A549 (cell line): ENCODE measurements at regions not wholly inside any gene's neighbourhood (a gene's known extent, or its start where the extent isn't known, plus 50 kb on each side); places are given as distances from the start of the nearest gene placed in this dataset.

Source experiments
- ATAC-seq, 2 experiments: fragments of 200-7000 bp in 1 of 2; fragments of >200 bp in 1 of 2; cut with Nextera tagmentation in 1 of 2; cut with Tn5 transposase in 1 of 2; 3 replicates each; pipeline versions ENCODE4 v1.8.0 to v1.9.1; 2018 to 2020; ENCODE audit warnings: mild to moderate bottlenecking in 1 of 2, moderate library complexity in 1 of 2
- CTCF ChIA-PET: fragments of 300-600 bp; sonication (Branson Sonifier 250); formaldehyde crosslinking; extraction: SDS; loops from one replicate; lab custom pipeline; 2021; ENCODE audit warnings: antibody characterized with exemption, inconsistent platforms; lab: Yijun Ruan, JAX
- POLR2A ChIA-PET: fragments of 350-600 bp; formaldehyde crosslinking; extraction: SDS; loops from one replicate; lab custom pipeline; 2021; ENCODE audit warnings: antibody characterized with exemption, inconsistent platforms; lab: Yijun Ruan, JAX
- DNase-seq, 2 experiments: peaks; one replicate each; pipeline versions ENCODE4 v3.0.0 to v3.0.0-alpha.2; 2011 to 2016; ENCODE audit warnings: low read depth in 1 of 2, low spot score in 1 of 2
- FAIRE-seq: peaks from 2 replicates; lab custom pipeline; 2011; peaks lifted over from hg19 to GRCh38; lab: Jason Lieb, UNC
- H3K27ac ChIP-seq, 2 experiments: fragments of >200 bp; sonication (Bioruptor Twin); formaldehyde crosslinking; 3 replicates each; pipeline ENCODE4 v1.5.1; 2016 to 2017
- H3K4me1 ChIP-seq: fragments of >200 bp; sonication (Bioruptor Twin); formaldehyde crosslinking; 3 replicates; pipeline ENCODE4 v1.6.1; 2016
- H3K4me2 ChIP-seq: fragments of >200 bp; sonication (Bioruptor Twin); formaldehyde crosslinking; 3 replicates; pipeline ENCODE4 v1.6.1; 2016
- H3K4me3 ChIP-seq: fragments of >200 bp; sonication (Bioruptor Twin); formaldehyde crosslinking; 3 replicates; pipeline ENCODE4 v1.5.1; 2016
- H3K9me3 ChIP-seq: fragments of >200 bp; sonication (Bioruptor Twin); formaldehyde crosslinking; 3 replicates; pipeline ENCODE4 v1.6.1; 2016
- BHLHE40 ChIP-seq: IDR thresholded peaks from 2 replicates; pipeline ENCODE4 v1.6.1; 2012; ENCODE audit warnings: low read depth, low read length, inconsistent platforms
- CEBPB ChIP-seq, 2 experiments: fragments of >200 bp in 1 of 2; sonication (Bioruptor Twin) in 1 of 2; formaldehyde crosslinking in 1 of 2; IDR thresholded peaks; 2 replicates each; pipeline ENCODE4 v1.6.1; 2012 to 2016
- CHD4 ChIP-seq: fragments of 200-600 bp; sonication (generic); IDR thresholded peaks from 2 replicates; pipeline ENCODE4 v1.6.1; 2016; ENCODE audit warnings: antibody characterized with exemption, mild to moderate bottlenecking, borderline replicate concordance
- EHF ChIP-seq: fragments of 250-450 bp; sonication (Bioruptor Pico); IDR thresholded peaks from 2 replicates; pipeline ENCODE4 v1.5.0; 2020; ENCODE audit warnings: mild to moderate bottlenecking
- EHMT2 ChIP-seq: fragments of 200-600 bp; sonication (generic); IDR thresholded peaks from 2 replicates; pipeline ENCODE4 v1.6.1; 2016; ENCODE audit warnings: antibody characterized with exemption, low read depth, mild to moderate bottlenecking, moderate library complexity
- ESRRA ChIP-seq: fragments of 150-350 bp; IDR thresholded peaks from 2 replicates; pipeline ENCODE4 v1.6.1; 2014; ENCODE audit warnings: mild to moderate bottlenecking, low read length, borderline replicate concordance
- HDAC2 ChIP-seq: fragments of 200-600 bp; sonication (generic); IDR thresholded peaks from 2 replicates; pipeline ENCODE4 v1.6.1; 2016
- HEYL ChIP-seq: fragments of 250-450 bp; sonication (Bioruptor Pico); IDR thresholded peaks from 2 replicates; pipeline ENCODE4 v1.8.0; 2021; ENCODE audit warnings: mild to moderate bottlenecking, moderate library complexity
- HMGXB4 ChIP-seq: fragments of 250-450 bp; sonication (Bioruptor Pico); IDR thresholded peaks from 2 replicates; pipeline ENCODE4 v1.5.0; 2021; ENCODE audit warnings: mild to moderate bottlenecking, moderate library complexity, borderline replicate concordance
- HOXB13 ChIP-seq: fragments of 250-450 bp; sonication (Bioruptor Pico); IDR thresholded peaks from 2 replicates; pipeline ENCODE4 v1.5.0; 2020; ENCODE audit warnings: low read depth, mild to moderate bottlenecking, moderate library complexity
- HOXB5 ChIP-seq: fragments of 250-450 bp; sonication (Bioruptor Pico); IDR thresholded peaks from 2 replicates; pipeline ENCODE4 v1.5.0; 2020; ENCODE audit warnings: mild to moderate bottlenecking, moderate library complexity
- JUN ChIP-seq, 2 experiments: fragments of >200 bp; sonication (Bioruptor Twin); formaldehyde crosslinking; IDR thresholded peaks; 2 replicates in 1 of 2; 3 replicates in 1 of 2; pipeline ENCODE4 v1.6.1; 2016 to 2017
- JUNB ChIP-seq: fragments of >200 bp; sonication (Bioruptor Twin); formaldehyde crosslinking; IDR thresholded peaks from 2 replicates; pipeline ENCODE4 v1.6.1; 2016
- KDM1A ChIP-seq: fragments of 200-600 bp; sonication (generic); IDR thresholded peaks from 2 replicates; pipeline ENCODE4 v1.6.1; 2016; ENCODE audit warnings: low read depth, mild to moderate bottlenecking
- MAFK ChIP-seq: fragments of 450-650 bp; IDR thresholded peaks from 2 replicates; pipeline ENCODE4 v1.6.1; 2014; ENCODE audit not compliant: partially characterized antibody
- MAX ChIP-seq: IDR thresholded peaks from 2 replicates; pipeline ENCODE4 v1.6.1; 2012
- MYC ChIP-seq: IDR thresholded peaks from 2 replicates; pipeline ENCODE4 v1.6.1; 2012; ENCODE audit warnings: mild to moderate bottlenecking, inconsistent platforms, low read length, improper control_type of control experiment, borderline replicate concordance
- NFE2L2 ChIP-seq: fragments of 150-350 bp; conservative IDR thresholded peaks from 2 replicates; pipeline ENCODE4 v1.6.1; 2014; ENCODE audit warnings: low read length
- NR3C1 ChIP-seq: fragments of >200 bp; sonication (Bioruptor Twin); formaldehyde crosslinking; IDR thresholded peaks from 3 replicates; pipeline ENCODE4 v1.6.1; 2017
- PHF8 ChIP-seq: fragments of 200-600 bp; sonication (generic); IDR thresholded peaks from 2 replicates; pipeline ENCODE4 v1.6.1; 2016; ENCODE audit warnings: low read depth, mild to moderate bottlenecking, antibody characterized with exemption, moderate library complexity, borderline replicate concordance
- POLR2AphosphoS2 ChIP-seq: conservative IDR thresholded peaks from 2 replicates; pipeline ENCODE4 v1.6.1; 2012; ENCODE audit warnings: low read length, improper control_type of control experiment, inconsistent platforms
- RAD21 ChIP-seq, 2 experiments: fragments of >200 bp in 1 of 2; sonication (Bioruptor Twin) in 1 of 2; formaldehyde crosslinking in 1 of 2; IDR thresholded peaks in 1 of 2; conservative IDR thresholded peaks in 1 of 2; 2 replicates in 1 of 2; 3 replicates in 1 of 2; pipeline ENCODE4 v1.6.1; 2012 to 2018; ENCODE audit warnings: inconsistent platforms in 1 of 2
- RARB ChIP-seq: fragments of 250-450 bp; sonication (Bioruptor Pico); IDR thresholded peaks from 2 replicates; pipeline ENCODE4 v1.8.0; 2021; ENCODE audit warnings: mild to moderate bottlenecking, moderate library complexity
- RCOR1 ChIP-seq: fragments of 150-350 bp; IDR thresholded peaks from 2 replicates; pipeline ENCODE4 v1.6.1; 2014; ENCODE audit warnings: antibody characterized with exemption, low read length, low read depth
- RFX5 ChIP-seq: fragments of 450-650 bp; IDR thresholded peaks from 2 replicates; pipeline ENCODE4 v1.7.1; 2014; ENCODE audit warnings: antibody characterized with exemption, mild to moderate bottlenecking, moderate library complexity
- RNF2 ChIP-seq: fragments of 200-600 bp; sonication (generic); IDR thresholded peaks from 2 replicates; pipeline ENCODE4 v1.6.1; 2016; ENCODE audit warnings: low read depth, mild to moderate bottlenecking, antibody characterized with exemption, moderate library complexity, borderline replicate concordance
- SMC3 ChIP-seq: fragments of >200 bp; sonication (Bioruptor Twin); formaldehyde crosslinking; IDR thresholded peaks from 3 replicates; pipeline ENCODE4 v1.6.1; 2018; ENCODE audit warnings: inconsistent platforms
- SREBF2 ChIP-seq: fragments of 450-650 bp; IDR thresholded peaks from 2 replicates; pipeline ENCODE4 v1.6.1; 2014; ENCODE audit warnings: mild to moderate bottlenecking, moderate library complexity
- TFCP2L1 ChIP-seq: fragments of 250-450 bp; sonication (Bioruptor Pico); IDR thresholded peaks from 2 replicates; pipeline ENCODE4 v1.5.0; 2021; ENCODE audit warnings: mild to moderate bottlenecking
- ZNF302 ChIP-seq: fragments of 250-450 bp; sonication (Bioruptor Pico); IDR thresholded peaks from 2 replicates; pipeline ENCODE4 v1.9.0; 2021; ENCODE audit warnings: inconsistent platforms, mild to moderate bottlenecking, moderate library complexity
- WGBS: methylation state at CpG from one replicate; pipeline ENCODE4 v1.1.6; 2017; ENCODE audit errors: missing lambda C conversion rate; 5-methylcytosine and 5-hydroxymethylcytosine counted together
- TF ChIP-seq, protein P1 (sequence below): fragments of 450-650 bp; IDR thresholded peaks from 2 replicates; pipeline ENCODE4 v1.6.1; 2014; ENCODE audit warnings: antibody characterized with exemption
- TF ChIP-seq, protein P2 (sequence below): fragments of >200 bp; sonication (Bioruptor Twin); formaldehyde crosslinking; IDR thresholded peaks from 3 replicates; pipeline ENCODE4 v1.5.1; 2016
- TF ChIP-seq, protein P3 (sequence below): IDR thresholded peaks from 2 replicates; pipeline ENCODE4 v1.6.1; 2012

GRCh38 chr6:47936820-47937219, 155.0 kb downstream of the OPN5 start:
- ChIA-PET POLR2A (no interaction called here), CTCF (no interaction called here)
- FAIRE-seq, result no peak
- no peak for DNase-seq
- H3K4me2 ChIP-seq, result no peak overlapping the region
- H3K9me3 ChIP-seq, result no peaks in the 10 kb centered on the region
- TF ChIP-seq SREBF2, result no peak
- TF ChIP-seq CHD4, result no peak
- TF ChIP-seq MAFK, result no peak
- TF ChIP-seq, protein P1, sequence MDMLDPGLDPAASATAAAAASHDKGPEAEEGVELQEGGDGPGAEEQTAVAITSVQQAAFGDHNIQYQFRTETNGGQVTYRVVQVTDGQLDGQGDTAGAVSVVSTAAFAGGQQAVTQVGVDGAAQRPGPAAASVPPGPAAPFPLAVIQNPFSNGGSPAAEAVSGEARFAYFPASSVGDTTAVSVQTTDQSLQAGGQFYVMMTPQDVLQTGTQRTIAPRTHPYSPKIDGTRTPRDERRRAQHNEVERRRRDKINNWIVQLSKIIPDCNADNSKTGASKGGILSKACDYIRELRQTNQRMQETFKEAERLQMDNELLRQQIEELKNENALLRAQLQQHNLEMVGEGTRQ, result no peak
- no peak for TF ChIP-seq PHF8
- no peak for TF ChIP-seq BHLHE40
- no peak for TF ChIP-seq MAX
- TF ChIP-seq RAD21 (conservative IDR thresholded peaks at IDR 0.05 in 1 of 2, IDR thresholded peaks at IDR 0.05 in 1 of 2), result no peak
- no peak for TF ChIP-seq RARB
- no peak for TF ChIP-seq NFE2L2
- no peak for TF ChIP-seq JUN (IDR thresholded peaks at IDR 0.05)
- no peak for TF ChIP-seq RCOR1
- TF ChIP-seq NR3C1, result no peak
- no peak for TF ChIP-seq HDAC2
- no peak for TF ChIP-seq ESRRA
- no peak overlapping the region for H3K4me3 ChIP-seq
- WGBS, result 7% methylated on average over 2 of the region's 2 CpGs
- H3K27ac ChIP-seq, result no peak overlapping the region
- ATAC-seq, result no peak
- no peaks in the 10 kb centered on the region for H3K4me1 ChIP-seq

DNA sequence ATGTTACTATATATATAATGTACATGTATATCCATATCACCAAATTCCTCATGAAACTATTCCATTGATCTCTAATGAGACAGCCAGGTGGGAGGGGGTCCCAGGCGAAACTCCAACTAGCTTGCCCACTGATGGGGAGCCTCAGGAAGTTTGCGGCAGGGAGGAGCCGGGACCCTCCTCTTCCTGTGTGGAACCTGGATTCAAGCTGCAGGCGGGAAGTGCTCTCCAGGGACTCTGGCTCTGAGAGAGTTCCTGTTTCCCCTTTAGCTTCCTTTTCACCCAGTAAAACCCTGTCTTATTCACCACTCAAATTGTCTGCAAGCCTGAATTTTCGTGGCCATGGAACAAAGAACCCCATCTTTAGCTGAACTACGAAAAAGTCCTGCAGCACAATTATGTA, 152.2 kb downstream of the OPN5 start:
- POLR2A ChIA-PET, result no interaction called here
- Histone ChIP-seq H3K4me1 (no peaks in the 10 kb centered on the region), H3K9me3 (no peaks in the 10 kb centered on the region), H3K4me2 (no peak overlapping the region), H3K4me3 (no peak overlapping the region), H3K27ac (no peak overlapping the region)
- CTCF ChIA-PET, result no interaction called here
- DNase-seq (no peak), FAIRE-seq (no peak), ATAC-seq (no peak)
- 25% methylated on average over 2 of the region's 6 CpGs for WGBS
- TF ChIP-seq HOXB5 (CRISPR knock-in tag), result no peak
- no peak for TF ChIP-seq JUNB
- no peak for TF ChIP-seq BHLHE40
- no peak for TF ChIP-seq RFX5
- TF ChIP-seq, protein P2, sequence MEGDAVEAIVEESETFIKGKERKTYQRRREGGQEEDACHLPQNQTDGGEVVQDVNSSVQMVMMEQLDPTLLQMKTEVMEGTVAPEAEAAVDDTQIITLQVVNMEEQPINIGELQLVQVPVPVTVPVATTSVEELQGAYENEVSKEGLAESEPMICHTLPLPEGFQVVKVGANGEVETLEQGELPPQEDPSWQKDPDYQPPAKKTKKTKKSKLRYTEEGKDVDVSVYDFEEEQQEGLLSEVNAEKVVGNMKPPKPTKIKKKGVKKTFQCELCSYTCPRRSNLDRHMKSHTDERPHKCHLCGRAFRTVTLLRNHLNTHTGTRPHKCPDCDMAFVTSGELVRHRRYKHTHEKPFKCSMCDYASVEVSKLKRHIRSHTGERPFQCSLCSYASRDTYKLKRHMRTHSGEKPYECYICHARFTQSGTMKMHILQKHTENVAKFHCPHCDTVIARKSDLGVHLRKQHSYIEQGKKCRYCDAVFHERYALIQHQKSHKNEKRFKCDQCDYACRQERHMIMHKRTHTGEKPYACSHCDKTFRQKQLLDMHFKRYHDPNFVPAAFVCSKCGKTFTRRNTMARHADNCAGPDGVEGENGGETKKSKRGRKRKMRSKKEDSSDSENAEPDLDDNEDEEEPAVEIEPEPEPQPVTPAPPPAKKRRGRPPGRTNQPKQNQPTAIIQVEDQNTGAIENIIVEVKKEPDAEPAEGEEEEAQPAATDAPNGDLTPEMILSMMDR, result no peak
- TF ChIP-seq EHMT2, result no peak
- TF ChIP-seq MYC, result no peak
- no peak for TF ChIP-seq HEYL
- TF ChIP-seq ESRRA, result no peak
- no peak for TF ChIP-seq POLR2AphosphoS2
- TF ChIP-seq RNF2, result no peak
- no peak for TF ChIP-seq CHD4

DNA sequence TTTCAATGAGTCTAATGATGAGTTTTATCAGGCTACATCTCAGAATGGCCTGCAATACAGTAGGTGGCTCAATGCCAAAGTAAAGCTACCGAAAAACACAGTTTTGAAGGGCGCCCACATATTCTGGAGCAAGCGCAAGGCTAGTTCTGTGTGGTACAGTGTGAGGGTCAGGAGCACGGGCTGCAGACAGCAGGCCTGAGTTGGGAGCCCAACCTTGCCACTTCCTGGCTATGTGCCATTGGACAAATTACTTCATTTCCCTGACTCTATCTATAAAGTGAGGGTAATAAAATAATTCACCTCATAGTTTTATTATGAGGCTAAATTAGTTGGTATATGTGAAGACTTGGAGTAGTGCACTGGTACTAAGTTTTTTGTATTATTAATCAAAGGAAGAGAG, 150.7 kb downstream of the OPN5 start:
- ChIA-PET POLR2A (no interaction called here), CTCF (no interaction called here)
- 57% methylated on average over 4 of the region's 4 CpGs for WGBS
- FAIRE-seq, result no peak
- Histone ChIP-seq H3K27ac (no peak overlapping the region), H3K9me3 (no peaks in the 10 kb centered on the region), H3K4me1 (no peaks in the 10 kb centered on the region), H3K4me2 (no peak overlapping the region), H3K4me3 (no peak overlapping the region)
- no peak for DNase-seq
- ATAC-seq, result no peak
- TF ChIP-seq HOXB13 (CRISPR knock-in tag), result no peak
- no peak for TF ChIP-seq RAD21 (conservative IDR thresholded peaks at IDR 0.05 in 1 of 2, IDR thresholded peaks at IDR 0.05 in 1 of 2)
- no peak for TF ChIP-seq RFX5
- no peak for TF ChIP-seq HMGXB4 (CRISPR knock-in tag)
- no peak for TF ChIP-seq RARB
- TF ChIP-seq, protein P3, sequence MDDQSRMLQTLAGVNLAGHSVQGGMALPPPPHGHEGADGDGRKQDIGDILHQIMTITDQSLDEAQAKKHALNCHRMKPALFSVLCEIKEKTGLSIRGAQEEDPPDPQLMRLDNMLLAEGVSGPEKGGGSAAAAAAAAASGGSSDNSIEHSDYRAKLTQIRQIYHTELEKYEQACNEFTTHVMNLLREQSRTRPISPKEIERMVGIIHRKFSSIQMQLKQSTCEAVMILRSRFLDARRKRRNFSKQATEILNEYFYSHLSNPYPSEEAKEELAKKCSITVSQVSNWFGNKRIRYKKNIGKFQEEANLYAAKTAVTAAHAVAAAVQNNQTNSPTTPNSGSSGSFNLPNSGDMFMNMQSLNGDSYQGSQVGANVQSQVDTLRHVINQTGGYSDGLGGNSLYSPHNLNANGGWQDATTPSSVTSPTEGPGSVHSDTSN, result no peak
- TF ChIP-seq EHF (CRISPR knock-in tag), result no peak
- TF ChIP-seq NR3C1, result no peak
- no peak for TF ChIP-seq ZNF302 (CRISPR knock-in tag)
- no peak for TF ChIP-seq SMC3
- no peak for TF ChIP-seq KDM1A
- no peak for TF ChIP-seq CEBPB (IDR thresholded peaks at IDR 0.05)
- no peak for TF ChIP-seq EHMT2
- no peak for TF ChIP-seq TFCP2L1 (CRISPR knock-in tag)
- TF ChIP-seq HEYL, result no peak
